Hepatocyte (in vitro differentiated cells): ENCODE measurements at regions not wholly inside any gene's neighbourhood (a gene's known extent, or its start where the extent isn't known, plus 50 kb on each side); places are given as distances from the start of the nearest gene placed in this dataset.

Experiments
- DNase-seq: peaks from one replicate; pipeline ENCODE4 v3.0.0-alpha.2; 2016; ENCODE audit warnings: low spot score
- H2AFZ ChIP-seq: fragments of 200-600 bp; sonication (generic); 2 replicates; pipeline ENCODE4 v1.6.0; 2016; ENCODE audit warnings: antibody characterized with exemption, mild to moderate bottlenecking
- H3K27ac ChIP-seq: fragments of 200-600 bp; sonication (generic); 2 replicates; pipeline ENCODE4 v1.5.1; 2016; ENCODE audit warnings: mild to moderate bottlenecking
- H3K27me3 ChIP-seq: fragments of 200-600 bp; sonication (generic); 2 replicates; pipeline ENCODE4 v1.6.1; 2016
- H3K36me3 ChIP-seq: fragments of 200-600 bp; sonication (generic); replicated peaks from 2 replicates; pipeline ENCODE4 v1.5.1; 2016; ENCODE audit warnings: low read depth; ENCODE audit not compliant: insufficient read depth
- H3K4me1 ChIP-seq: fragments of 200-600 bp; sonication (generic); 2 replicates; pipeline ENCODE4 v1.5.1; 2016; ENCODE audit warnings: mild to moderate bottlenecking, moderate library complexity; ENCODE audit not compliant: insufficient read depth
- H3K4me2 ChIP-seq: fragments of 200-600 bp; sonication (generic); 2 replicates; pipeline ENCODE4 v1.6.0; 2016
- H3K4me3 ChIP-seq: fragments of 200-600 bp; sonication (generic); 2 replicates; pipeline ENCODE4 v1.5.1; 2016; ENCODE audit warnings: mild to moderate bottlenecking
- H3K79me2 ChIP-seq: fragments of 200-600 bp; sonication (generic); 2 replicates; pipeline ENCODE4 v1.6.0; 2017; ENCODE audit warnings: mild to moderate bottlenecking
- H3K9me2 ChIP-seq: fragments of 200-600 bp; sonication (generic); replicated peaks from 2 replicates; pipeline ENCODE4 v1.6.0; 2017; ENCODE audit warnings: mild to moderate bottlenecking; ENCODE audit not compliant: insufficient read depth
- H3K9me3 ChIP-seq: fragments of 200-600 bp; sonication (generic); 2 replicates; pipeline ENCODE4 v1.5.1; 2016; ENCODE audit warnings: low read depth, mild to moderate bottlenecking
- H4K20me1 ChIP-seq: fragments of 200-600 bp; sonication (generic); 2 replicates; pipeline ENCODE4 v1.6.0; 2016; ENCODE audit warnings: mild to moderate bottlenecking; ENCODE audit not compliant: insufficient read depth, poor library complexity, severe bottlenecking
- CTCF ChIP-seq: fragments of 200-600 bp; sonication (generic); IDR thresholded peaks from 2 replicates; pipeline ENCODE4 v1.5.1; 2016; ENCODE audit warnings: antibody characterized with exemption, mild to moderate bottlenecking; ENCODE audit not compliant: poor library complexity
- EZH2 ChIP-seq: fragments of 200-600 bp; sonication (generic); IDR thresholded peaks from 2 replicates; pipeline ENCODE4 v1.6.1; 2016; ENCODE audit warnings: antibody characterized with exemption, mild to moderate bottlenecking, borderline replicate concordance
- EZH2phosphoT487 ChIP-seq: fragments of 200-600 bp; sonication (generic); IDR thresholded peaks from one replicate; pipeline ENCODE4 v1.6.1; 2018; ENCODE audit warnings: antibody characterized with exemption, mild to moderate bottlenecking, low read depth, moderate library complexity; ENCODE audit not compliant: unreplicated experiment, severe bottlenecking
- WGBS: methylation state at CpG from one replicate; pipeline ENCODE4 v1.1.6; 2016; ENCODE audit warnings: low lambda C conversion rate; ENCODE audit errors: missing lambda C conversion rate; 5-methylcytosine and 5-hydroxymethylcytosine counted together

- no peaks in the 10 kb centered on the region for H3K27me3 ChIP-seq
- DNase-seq, result no peak
- H3K36me3 ChIP-seq, result no peaks in the 10 kb centered on the region
- no peak overlapping the region for H3K4me3 ChIP-seq
- H3K79me2 ChIP-seq, result no peaks in the 10 kb centered on the region
- WGBS, result 58% methylated on average over 1 of the region's 1 CpG
- H3K4me1 ChIP-seq, result no peaks in the 10 kb centered on the region
- no peaks in the 10 kb centered on the region for H4K20me1 ChIP-seq
- TF ChIP-seq EZH2 (no peak), EZH2phosphoT487 (no peak), CTCF (no peak)
- H2AFZ ChIP-seq, result no peak overlapping the region
- H3K4me2 ChIP-seq, result no peak overlapping the region
- no peaks in the 10 kb centered on the region for H3K9me2 ChIP-seq
- no peaks in the 10 kb centered on the region for H3K9me3 ChIP-seq
- H3K27ac ChIP-seq, result no peak overlapping the region
Observed at GRCh38 chr3:113353678-113354077, 87.6 kb downstream of the CFAP44 start.

- H4K20me1 ChIP-seq, result no peaks in the 10 kb centered on the region
- H3K79me2 ChIP-seq, result no peaks in the 10 kb centered on the region
- no peaks in the 10 kb centered on the region for H3K36me3 ChIP-seq
- 94% methylated on average over 9 of the region's 9 CpGs for WGBS
- no peak for DNase-seq
- H3K4me1 ChIP-seq, result no peaks in the 10 kb centered on the region
- no peaks in the 10 kb centered on the region for H3K9me3 ChIP-seq
- no peaks in the 10 kb centered on the region for H3K9me2 ChIP-seq
- H3K4me3 ChIP-seq, result no peak overlapping the region
- no peak overlapping the region for H2AFZ ChIP-seq
- H3K27ac ChIP-seq, result no peak overlapping the region
- no peaks in the 10 kb centered on the region for H3K27me3 ChIP-seq
- no peak overlapping the region for H3K4me2 ChIP-seq
- TF ChIP-seq EZH2 (no peak), EZH2phosphoT487 (no peak), CTCF (no peak)
Observed at GRCh38 chr3:113340785-113341184, 100.5 kb downstream of the CFAP44 start.

- Histone ChIP-seq H3K4me1 (no peaks in the 10 kb centered on the region), H3K4me3 (no peak overlapping the region), H3K4me2 (no peak overlapping the region), H3K79me2 (no peaks in the 10 kb centered on the region), H3K27me3 (no peaks in the 10 kb centered on the region), H3K27ac (no peak overlapping the region), H2AFZ (no peak overlapping the region), H4K20me1 (no peaks in the 10 kb centered on the region), H3K36me3 (no peaks in the 10 kb centered on the region), H3K9me3 (no peaks in the 10 kb centered on the region), H3K9me2 (no peaks in the 10 kb centered on the region)
- 80% methylated on average over 9 of the region's 9 CpGs for WGBS
- TF ChIP-seq EZH2phosphoT487, result no peak
- no peak for TF ChIP-seq CTCF
- no peak for TF ChIP-seq EZH2
- DNase-seq, result no peak
Observed at GRCh38 chr3:113339616-113340244, 101.6 kb downstream of the CFAP44 start.
